ENCODE measurements at regions not wholly inside any gene's neighbourhood (a gene's known extent, or its start where the extent isn't known, plus 50 kb on each side); places are given as distances from the start of the nearest gene placed in this dataset.

DNA sequence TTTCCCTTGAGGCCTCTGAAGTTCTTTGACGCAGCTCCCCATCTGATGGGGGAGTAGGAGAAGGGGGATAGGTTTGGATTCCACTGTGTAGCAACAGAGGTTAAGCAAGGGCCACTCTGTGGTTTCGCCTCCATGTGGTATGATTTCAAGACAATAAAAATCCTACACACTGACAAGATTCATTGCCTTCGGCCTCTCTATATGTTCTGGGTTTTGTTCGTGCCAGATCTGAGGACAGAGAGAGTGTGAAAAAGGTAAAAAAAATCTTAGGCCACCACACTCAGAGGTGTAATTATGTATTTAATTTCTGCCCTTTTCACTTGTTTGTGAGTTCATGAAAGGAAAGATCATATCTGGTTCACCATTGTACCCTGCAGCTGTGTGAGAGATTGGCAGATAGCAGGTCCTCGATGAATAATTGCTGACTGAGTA is 715.2 kb upstream of the ZNF608 start:
- TF ChIP-seq, protein P1, sequence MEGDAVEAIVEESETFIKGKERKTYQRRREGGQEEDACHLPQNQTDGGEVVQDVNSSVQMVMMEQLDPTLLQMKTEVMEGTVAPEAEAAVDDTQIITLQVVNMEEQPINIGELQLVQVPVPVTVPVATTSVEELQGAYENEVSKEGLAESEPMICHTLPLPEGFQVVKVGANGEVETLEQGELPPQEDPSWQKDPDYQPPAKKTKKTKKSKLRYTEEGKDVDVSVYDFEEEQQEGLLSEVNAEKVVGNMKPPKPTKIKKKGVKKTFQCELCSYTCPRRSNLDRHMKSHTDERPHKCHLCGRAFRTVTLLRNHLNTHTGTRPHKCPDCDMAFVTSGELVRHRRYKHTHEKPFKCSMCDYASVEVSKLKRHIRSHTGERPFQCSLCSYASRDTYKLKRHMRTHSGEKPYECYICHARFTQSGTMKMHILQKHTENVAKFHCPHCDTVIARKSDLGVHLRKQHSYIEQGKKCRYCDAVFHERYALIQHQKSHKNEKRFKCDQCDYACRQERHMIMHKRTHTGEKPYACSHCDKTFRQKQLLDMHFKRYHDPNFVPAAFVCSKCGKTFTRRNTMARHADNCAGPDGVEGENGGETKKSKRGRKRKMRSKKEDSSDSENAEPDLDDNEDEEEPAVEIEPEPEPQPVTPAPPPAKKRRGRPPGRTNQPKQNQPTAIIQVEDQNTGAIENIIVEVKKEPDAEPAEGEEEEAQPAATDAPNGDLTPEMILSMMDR (IDR thresholded peaks at IDR 0.05), result no peak
- no peak for TF ChIP-seq POLR2A (IDR thresholded peaks at IDR 0.05)
